Chondrocyte (in vitro differentiated cells): ENCODE measurements at regions not wholly inside any gene's neighbourhood (a gene's known extent, or its start where the extent isn't known, plus 50 kb on each side); places are given as distances from the start of the nearest gene placed in this dataset.
A peak's percentile ranks its signal among the peaks of the same experiment; 100 is the strongest.
"Not testable (repeated sequence)": the region's sequence is repeated elsewhere in the genome, so short reads cannot be mapped to it uniquely, and the experiment has no call there.

Source experiments
- DNase-seq: peaks from one replicate; pipeline ENCODE4 v3.0.0; 2021; ENCODE audit warnings: mixed read lengths, low spot score
- H3K27ac Mint-ChIP-seq: one replicate; pipeline ENCODE4 v1.8.0; 2021; ENCODE audit warnings: mild to moderate bottlenecking, moderate library complexity, mixed read lengths; ENCODE audit not compliant: unreplicated experiment
- H3K27me3 Mint-ChIP-seq: 2 replicates; pipeline ENCODE4 v1.8.0; 2021; ENCODE audit warnings: low read depth, mixed read lengths
- H3K36me3 Mint-ChIP-seq: 2 replicates; pipeline ENCODE4 v1.8.0; 2021; ENCODE audit warnings: low read depth, mixed read lengths
- H3K4me1 Mint-ChIP-seq: 2 replicates; pipeline ENCODE4 v1.8.0; 2021; ENCODE audit warnings: low read depth, mild to moderate bottlenecking, mixed read lengths
- H3K4me3 Mint-ChIP-seq: one replicate; pipeline ENCODE4 v1.8.0; 2021; ENCODE audit warnings: mild to moderate bottlenecking, moderate library complexity, mixed read lengths; ENCODE audit not compliant: unreplicated experiment
- H3K9me3 Mint-ChIP-seq: 2 replicates; pipeline ENCODE4 v1.8.0; 2021; ENCODE audit warnings: low read depth, mixed read lengths
- CTCF ChIP-seq: fragments of 200-600 bp; sonication (generic); IDR thresholded peaks from 2 replicates; pipeline ENCODE4 v1.5.0; 2021; ENCODE audit warnings: antibody characterized with exemption, mild to moderate bottlenecking, moderate library complexity

DNA sequence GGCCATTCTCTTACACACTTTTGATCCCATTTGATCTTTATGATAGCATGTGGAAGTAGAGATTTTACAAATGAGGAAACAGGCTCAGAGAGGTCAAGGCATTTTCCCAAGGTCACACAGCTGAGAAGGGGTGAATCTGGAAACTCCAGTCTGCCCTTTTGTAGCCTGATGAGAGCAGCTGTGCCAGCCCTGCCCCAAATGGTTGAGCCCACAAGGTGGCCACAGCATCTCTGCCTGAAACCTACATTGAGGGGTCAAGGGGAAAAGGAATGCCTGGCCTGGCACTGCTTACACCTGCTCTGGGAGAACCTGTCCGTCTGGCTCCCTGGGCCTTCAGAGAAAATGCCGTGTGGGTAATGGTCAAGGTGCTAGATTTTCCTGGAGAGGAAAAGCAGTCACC, 200.2 kb upstream of the LINGO1 start:
- Mint-ChIP-seq H3K4me3 (no peak overlapping the region), H3K4me1 (peaks cover 6% of the 10 kb centered on the region), H3K9me3 (no peaks in the 10 kb centered on the region), H3K27ac (no peak overlapping the region), H3K36me3 (no peaks in the 10 kb centered on the region), H3K27me3 (peaks cover 9% of the 10 kb centered on the region)
- DNase-seq = no peak
- TF ChIP-seq CTCF = no peak

DNA sequence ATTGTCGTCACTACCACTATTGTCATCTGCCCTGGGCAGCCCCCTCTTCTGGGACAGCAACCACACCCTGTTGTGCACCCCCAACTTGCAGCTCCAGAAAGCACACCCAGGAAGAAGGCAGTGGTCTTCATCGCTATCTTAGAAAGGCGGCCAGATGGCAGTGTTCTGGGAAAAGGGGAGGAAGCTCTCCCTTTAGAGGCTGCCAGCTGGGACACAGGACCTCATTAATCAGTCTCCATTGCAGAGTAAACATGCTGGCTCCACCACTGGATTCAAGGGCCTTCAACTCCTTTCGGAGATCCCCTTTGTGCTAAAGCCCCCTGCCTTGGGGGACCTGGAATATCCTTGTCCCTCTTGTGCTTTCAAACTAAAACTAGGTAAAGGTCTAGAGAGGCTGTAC, 199.3 kb upstream of the LINGO1 start:
- H3K4me3 Mint-ChIP-seq = no peak overlapping the region
- H3K36me3 Mint-ChIP-seq = no peaks in the 10 kb centered on the region
- no peak for TF ChIP-seq CTCF
- peaks cover 6% of the 10 kb centered on the region for H3K4me1 Mint-ChIP-seq
- DNase-seq = peak; percentile 66
- no peak overlapping the region for H3K27ac Mint-ChIP-seq
- H3K27me3 Mint-ChIP-seq = peaks cover 9% of the 10 kb centered on the region
- H3K9me3 Mint-ChIP-seq = no peaks in the 10 kb centered on the region

DNA sequence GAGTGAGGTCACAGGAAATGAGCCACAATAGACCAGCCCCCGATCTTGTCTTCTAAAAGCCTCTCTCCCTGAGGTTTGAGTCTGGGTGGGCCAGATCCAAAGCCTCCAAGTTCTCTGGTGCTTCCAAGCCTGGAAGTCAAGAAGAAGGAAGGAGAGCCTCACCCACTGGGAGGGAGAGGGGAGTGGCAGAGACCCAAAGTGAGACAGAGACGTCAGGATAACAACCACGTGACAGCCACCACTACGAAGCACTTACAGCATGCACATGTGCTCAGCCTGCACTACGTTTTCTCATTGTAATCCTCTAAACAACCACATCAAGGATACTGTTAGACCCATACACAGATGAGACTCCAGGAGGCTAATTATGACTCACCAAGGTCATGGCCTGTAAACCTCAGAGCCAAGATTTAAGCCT, 197.3 kb upstream of the LINGO1 start:
- no peak overlapping the region for H3K4me3 Mint-ChIP-seq
- peak; percentile 28 for DNase-seq
- no peaks in the 10 kb centered on the region for H3K36me3 Mint-ChIP-seq
- H3K9me3 Mint-ChIP-seq = no peaks in the 10 kb centered on the region
- no peak overlapping the region for H3K27ac Mint-ChIP-seq
- H3K4me1 Mint-ChIP-seq = peaks cover 6% of the 10 kb centered on the region
- no peak for TF ChIP-seq CTCF
- peaks cover 11% of the 10 kb centered on the region for H3K27me3 Mint-ChIP-seq

GRCh38 chr15:77829331-77829730, 196.6 kb upstream of the LINGO1 start:
- DNase-seq = peak; percentile 18
- H3K27ac Mint-ChIP-seq, H3K4me1 Mint-ChIP-seq, H3K4me3 Mint-ChIP-seq, H3K9me3 Mint-ChIP-seq, H3K36me3 Mint-ChIP-seq: not testable (repeated sequence)
- H3K27me3 Mint-ChIP-seq = peaks cover 15% of the 10 kb centered on the region

DNA sequence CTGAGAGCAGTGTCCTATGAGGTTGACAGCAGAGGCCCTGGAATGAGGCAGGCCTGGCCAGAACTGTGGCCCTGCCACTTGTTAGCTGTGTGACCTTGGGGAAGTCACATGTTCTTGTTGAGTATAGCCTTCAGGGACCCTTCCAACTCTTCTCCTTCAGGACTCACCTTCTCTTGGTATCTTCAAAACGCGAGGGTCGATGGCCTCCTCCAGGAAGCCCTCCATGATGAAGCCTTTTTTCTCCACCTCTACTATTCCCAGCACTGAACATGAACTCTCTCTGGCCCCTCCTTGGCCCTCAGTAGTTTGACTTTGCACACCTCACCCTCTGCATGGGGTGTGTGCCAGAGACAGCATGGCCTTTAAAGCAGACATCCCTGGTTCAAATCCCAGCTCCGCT, 195.1 kb upstream of the LINGO1 start:
- Mint-ChIP-seq H3K9me3 (no peaks in the 10 kb centered on the region), H3K4me3 (no peak overlapping the region), H3K36me3 (no peaks in the 10 kb centered on the region), H3K4me1 (peaks cover 6% of the 10 kb centered on the region), H3K27ac (no peak overlapping the region), H3K27me3 (peaks cover 19% of the 10 kb centered on the region)
- TF ChIP-seq CTCF = no peak
- DNase-seq = peak; percentile 48

- H3K9me3 Mint-ChIP-seq = no peaks in the 10 kb centered on the region
- peaks cover 25% of the 10 kb centered on the region for H3K27me3 Mint-ChIP-seq
- no peak for TF ChIP-seq CTCF
- peaks cover 6% of the 10 kb centered on the region for H3K4me1 Mint-ChIP-seq
- H3K36me3 Mint-ChIP-seq = no peaks in the 10 kb centered on the region
- H3K27ac Mint-ChIP-seq = no peak overlapping the region
- no peak overlapping the region for H3K4me3 Mint-ChIP-seq
- DNase-seq = peak; percentile 78
Observed at GRCh38 chr15:77826006-77826695, 193.4 kb upstream of the LINGO1 start.
